ENCODE measurements at regions not wholly inside any gene's neighbourhood (a gene's known extent, or its start where the extent isn't known, plus 50 kb on each side); places are given as distances from the start of the nearest gene placed in this dataset.

- no peak overlapping the region for H3K4me2 ChIP-seq (ENCODE audit: low read length)
- H3K4me1 ChIP-seq (ENCODE audit: insufficient read depth, low read length): peaks cover 6% of the 10 kb centered on the region; the same call in 1 of the 2 replicates
- no peaks in the 10 kb centered on the region for H3K79me2 ChIP-seq (ENCODE audit: low read length)
- no peak overlapping the region for H2AFZ ChIP-seq (ENCODE audit: low read length)
- H3K4me3 ChIP-seq (ENCODE audit: low read length): no peak overlapping the region
- POLR2A ChIA-PET (ENCODE audit: unreplicated experiment): interaction anchor here (0.6 kb wide), 1 partner anchor 207 kb away, joined by 3 read pairs; no protein-coding TSS in a partner anchor
- H3K9me2 ChIP-seq (replicated peaks; ENCODE audit: low read length): no peaks in the 10 kb centered on the region
- no peaks in the 10 kb centered on the region for H3F3A ChIP-seq (ENCODE audit: low read length, unreplicated experiment)
- no peaks in the 10 kb centered on the region for H3K36me3 ChIP-seq (ENCODE audit: low read depth, low read length)
- intact Hi-C loops (cut with micrococcal nuclease): no loop called here
- TF ChIP-seq EZH2phosphoT487 (IDR thresholded peaks at IDR 0.05; ENCODE audit: borderline replicate concordance, low read length): no peak
- no peak for TF ChIP-seq CTCF (conservative IDR thresholded peaks at IDR 0.05; ENCODE audit: low read depth, low read length)
- TF ChIP-seq EZH2 (IDR thresholded peaks at IDR 0.05; ENCODE audit: low read length, unreplicated experiment): no peak
- H3K9ac ChIP-seq (ENCODE audit: low read length): no peak overlapping the region
- H3K27me3 ChIP-seq (ENCODE audit: low read length): no peaks in the 10 kb centered on the region
- no peak for ATAC-seq
- no peak overlapping the region for H3K27ac ChIP-seq (ENCODE audit: low read length)
- DNase-seq: no peak
- CTCF ChIA-PET: no interaction called here
- no TSS peak for BruUV-seq (replicated peaks)
- H4K20me1 ChIP-seq (ENCODE audit: low read length): no peaks in the 10 kb centered on the region
- H3K9me3 ChIP-seq (ENCODE audit: low read length): no peaks in the 10 kb centered on the region
Measured at GRCh38 chr12:89278862-89279261, 73.4 kb downstream of the DUSP6 start.

GRCh38 chr12:89278169-89278568, 74.1 kb downstream of the DUSP6 start:
- intact Hi-C loops (cut with micrococcal nuclease): no loop called here
- POLR2A ChIA-PET (ENCODE audit: unreplicated experiment): interaction anchor here (0.6 kb wide), 1 partner anchor 207 kb away, joined by 3 read pairs; no protein-coding TSS in a partner anchor
- CTCF ChIA-PET: no interaction called here
- TF ChIP-seq CTCF (conservative IDR thresholded peaks at IDR 0.05; ENCODE audit: low read depth, low read length) (no peak), EZH2 (IDR thresholded peaks at IDR 0.05; ENCODE audit: low read length, unreplicated experiment) (no peak), EZH2phosphoT487 (IDR thresholded peaks at IDR 0.05; ENCODE audit: borderline replicate concordance, low read length) (no peak)
- Histone ChIP-seq H3K4me2 (ENCODE audit: low read length) (no peak overlapping the region), H3K79me2 (ENCODE audit: low read length) (no peaks in the 10 kb centered on the region), H3K4me1 (ENCODE audit: insufficient read depth, low read length) (peaks cover 6% of the 10 kb centered on the region; the same call in 1 of the 2 replicates), H4K20me1 (ENCODE audit: low read length) (no peaks in the 10 kb centered on the region), H2AFZ (ENCODE audit: low read length) (no peak overlapping the region), H3K27ac (ENCODE audit: low read length) (no peak overlapping the region), H3K9me2 (replicated peaks; ENCODE audit: low read length) (no peaks in the 10 kb centered on the region), H3K9me3 (ENCODE audit: low read length) (no peaks in the 10 kb centered on the region), H3K9ac (ENCODE audit: low read length) (no peak overlapping the region), H3K4me3 (ENCODE audit: low read length) (no peak overlapping the region), H3K27me3 (ENCODE audit: low read length) (no peaks in the 10 kb centered on the region), H3F3A (ENCODE audit: low read length, unreplicated experiment) (no peaks in the 10 kb centered on the region), H3K36me3 (ENCODE audit: low read depth, low read length) (no peaks in the 10 kb centered on the region)
- no peak for ATAC-seq
- no peak for DNase-seq
- no TSS peak for BruUV-seq (replicated peaks)

- no peak for ATAC-seq
- TF ChIP-seq EZH2phosphoT487 (IDR thresholded peaks at IDR 0.05; ENCODE audit: borderline replicate concordance, low read length) (no peak), CTCF (conservative IDR thresholded peaks at IDR 0.05; ENCODE audit: low read depth, low read length) (no peak), EZH2 (IDR thresholded peaks at IDR 0.05; ENCODE audit: low read length, unreplicated experiment) (no peak)
- Histone ChIP-seq H2AFZ (ENCODE audit: low read length) (no peak overlapping the region), H3F3A (ENCODE audit: low read length, unreplicated experiment) (no peaks in the 10 kb centered on the region), H3K4me2 (ENCODE audit: low read length) (no peak overlapping the region), H3K9me3 (ENCODE audit: low read length) (no peaks in the 10 kb centered on the region), H3K27ac (ENCODE audit: low read length) (no peak overlapping the region), H3K9ac (ENCODE audit: low read length) (no peak overlapping the region), H3K4me3 (ENCODE audit: low read length) (no peak overlapping the region), H3K36me3 (ENCODE audit: low read depth, low read length) (no peaks in the 10 kb centered on the region), H3K79me2 (ENCODE audit: low read length) (no peaks in the 10 kb centered on the region), H3K27me3 (ENCODE audit: low read length) (no peaks in the 10 kb centered on the region), H3K9me2 (replicated peaks; ENCODE audit: low read length) (no peaks in the 10 kb centered on the region), H4K20me1 (ENCODE audit: low read length) (no peaks in the 10 kb centered on the region), H3K4me1 (ENCODE audit: insufficient read depth, low read length) (peaks cover 6% of the 10 kb centered on the region; the same call in 1 of the 2 replicates)
- no TSS peak for BruUV-seq (replicated peaks)
- POLR2A ChIA-PET (ENCODE audit: unreplicated experiment): no interaction called here
- intact Hi-C loops (cut with micrococcal nuclease): no loop called here
- CTCF ChIA-PET: no interaction called here
- DNase-seq: no peak
Measured at GRCh38 chr12:89276860-89277259, 75.4 kb downstream of the DUSP6 start.
